Omental fat pad (tissue), 3 donors: ENCODE measurements at regions not wholly inside any gene's neighbourhood (a gene's known extent, or its start where the extent isn't known, plus 50 kb on each side); places are given as distances from the start of the nearest gene placed in this dataset.

ENCODE experiments used
- ATAC-seq: fragments of 150-250 bp; one replicate; pipeline ENCODE4 v1.9.1; 2016; ENCODE audit warnings: mild to moderate bottlenecking, moderate library complexity; ENCODE audit not compliant: low FRiP score
- DNase-seq: peaks from one replicate; pipeline ENCODE4 v3.0.0-alpha.2; 2019; ENCODE audit warnings: low spot score
- TF ChIP-seq, protein P1 (sequence below), 3 donors: fragments of 450-650 bp; IDR thresholded peaks; one replicate each; pipeline ENCODE4 v1.5.1; 2016 to 2017; ENCODE audit warnings: antibody characterized with exemption in 3 of 3, mild to moderate bottlenecking in 3 of 3, moderate library complexity in 2 of 3

DNA sequence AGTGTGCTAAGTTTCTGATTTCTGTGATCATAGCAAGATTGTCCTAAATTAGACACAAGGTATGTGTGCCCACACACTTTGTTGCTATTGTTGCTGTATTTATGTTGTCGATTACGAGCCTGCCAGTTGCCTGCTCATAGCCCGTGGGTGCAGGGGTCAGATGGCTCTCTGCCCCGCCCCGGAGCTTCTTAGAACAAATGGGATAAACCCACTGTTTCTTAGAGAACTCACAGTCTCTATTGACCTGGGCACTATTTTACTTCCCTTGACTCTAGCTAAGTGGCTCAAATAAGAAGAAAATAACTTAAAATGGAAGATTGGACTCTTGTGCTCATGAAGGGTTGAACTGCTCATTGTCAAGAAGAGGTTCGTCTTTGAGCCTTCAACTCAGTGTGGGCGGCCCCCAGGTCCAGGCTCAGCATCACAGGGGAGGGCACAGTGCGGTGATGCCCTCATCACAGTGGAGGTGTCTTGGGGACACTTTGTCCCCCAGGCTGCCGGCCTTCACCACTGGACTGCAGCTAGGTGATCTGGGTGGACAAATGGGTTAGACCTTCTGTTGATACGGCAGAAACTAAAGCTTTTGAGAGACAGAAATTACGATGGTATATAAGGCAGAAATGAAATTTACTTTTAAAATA lies 155.5 kb downstream of the TENT4A start:
- DNase-seq (no peak), ATAC-seq (no peak)
- TF ChIP-seq, protein P1, sequence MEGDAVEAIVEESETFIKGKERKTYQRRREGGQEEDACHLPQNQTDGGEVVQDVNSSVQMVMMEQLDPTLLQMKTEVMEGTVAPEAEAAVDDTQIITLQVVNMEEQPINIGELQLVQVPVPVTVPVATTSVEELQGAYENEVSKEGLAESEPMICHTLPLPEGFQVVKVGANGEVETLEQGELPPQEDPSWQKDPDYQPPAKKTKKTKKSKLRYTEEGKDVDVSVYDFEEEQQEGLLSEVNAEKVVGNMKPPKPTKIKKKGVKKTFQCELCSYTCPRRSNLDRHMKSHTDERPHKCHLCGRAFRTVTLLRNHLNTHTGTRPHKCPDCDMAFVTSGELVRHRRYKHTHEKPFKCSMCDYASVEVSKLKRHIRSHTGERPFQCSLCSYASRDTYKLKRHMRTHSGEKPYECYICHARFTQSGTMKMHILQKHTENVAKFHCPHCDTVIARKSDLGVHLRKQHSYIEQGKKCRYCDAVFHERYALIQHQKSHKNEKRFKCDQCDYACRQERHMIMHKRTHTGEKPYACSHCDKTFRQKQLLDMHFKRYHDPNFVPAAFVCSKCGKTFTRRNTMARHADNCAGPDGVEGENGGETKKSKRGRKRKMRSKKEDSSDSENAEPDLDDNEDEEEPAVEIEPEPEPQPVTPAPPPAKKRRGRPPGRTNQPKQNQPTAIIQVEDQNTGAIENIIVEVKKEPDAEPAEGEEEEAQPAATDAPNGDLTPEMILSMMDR (IDR thresholded peaks at IDR 0.05), result no peak

DNA sequence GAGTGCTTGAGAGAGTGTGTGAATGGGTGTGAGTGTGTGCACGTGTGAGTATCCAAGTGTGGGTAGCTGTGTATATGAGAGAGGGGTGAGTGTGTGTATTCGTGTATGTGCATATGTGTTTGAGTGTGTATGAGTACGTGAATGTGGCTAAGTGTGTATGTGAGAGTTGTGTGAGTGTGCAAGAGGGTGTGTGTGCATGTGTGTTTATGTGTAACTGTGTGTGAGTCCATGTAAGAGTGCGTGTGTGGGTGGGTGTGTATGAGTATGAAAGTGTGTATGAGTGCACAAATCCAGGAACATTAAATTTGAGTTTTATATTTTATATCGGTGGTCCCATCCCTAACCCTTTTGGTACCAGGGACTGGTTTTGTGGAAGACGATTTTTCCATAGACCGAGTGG lies 156.4 kb downstream of the TENT4A start:
- DNase-seq (no peak), ATAC-seq (no peak)
- TF ChIP-seq, protein P1 (IDR thresholded peaks at IDR 0.05), result no peak

DNA sequence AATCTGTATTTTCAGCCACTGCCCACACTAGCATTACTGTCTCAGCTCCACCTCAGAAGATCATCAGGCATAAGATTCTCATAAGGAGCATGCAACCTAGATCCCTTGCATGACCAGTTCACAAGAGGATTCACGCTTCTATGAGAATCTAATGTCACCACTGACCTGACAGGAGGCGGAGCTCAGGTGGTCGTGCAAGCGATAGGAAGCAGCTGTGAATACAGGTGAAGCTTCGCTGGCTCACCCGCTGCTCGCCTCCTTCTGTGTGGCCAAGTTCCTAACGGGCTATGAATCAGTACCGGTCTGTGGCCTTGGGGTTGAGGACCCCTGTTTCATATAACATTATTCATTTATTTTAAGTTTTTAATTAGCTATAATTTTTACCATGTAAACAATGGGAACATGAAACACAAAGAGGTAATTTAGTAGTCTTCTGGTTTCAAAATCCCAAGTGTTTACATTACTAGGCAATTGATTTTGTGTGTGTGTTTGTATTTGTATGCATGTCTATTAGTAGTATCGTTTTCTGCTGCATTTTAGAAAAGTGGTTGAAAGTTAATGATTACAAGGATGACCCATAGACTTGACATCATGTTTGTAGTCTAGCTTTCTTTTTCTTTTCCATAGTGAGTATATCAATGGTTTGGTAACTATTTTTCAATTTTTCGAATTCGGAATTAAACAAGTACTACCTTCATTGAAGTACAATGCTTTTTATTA lies 159.4 kb downstream of the TENT4A start:
- DNase-seq, result no peak
- ATAC-seq, result no peak
- TF ChIP-seq, protein P1 (IDR thresholded peaks at IDR 0.05), result no peak

DNA sequence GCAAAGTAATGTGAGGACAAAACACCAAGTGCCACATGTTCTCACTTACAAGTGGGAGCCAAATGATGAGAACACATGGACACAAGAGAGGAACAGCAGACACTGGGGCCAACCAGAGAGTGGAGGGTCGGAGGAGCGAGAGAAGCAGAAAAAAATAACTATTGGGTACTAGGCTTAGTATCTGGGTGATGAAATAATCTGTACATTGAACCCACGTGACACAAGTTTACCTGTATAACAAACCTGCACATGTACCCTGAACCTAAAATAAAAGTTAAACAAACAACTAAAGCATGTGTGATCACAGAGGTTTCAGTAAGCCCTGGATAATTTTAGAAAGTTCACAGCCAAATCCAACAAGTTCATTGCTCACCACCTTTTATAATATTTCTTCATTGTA lies 160.1 kb downstream of the TENT4A start:
- no peak for ATAC-seq
- TF ChIP-seq, protein P1 (IDR thresholded peaks at IDR 0.05), result no peak

DNA sequence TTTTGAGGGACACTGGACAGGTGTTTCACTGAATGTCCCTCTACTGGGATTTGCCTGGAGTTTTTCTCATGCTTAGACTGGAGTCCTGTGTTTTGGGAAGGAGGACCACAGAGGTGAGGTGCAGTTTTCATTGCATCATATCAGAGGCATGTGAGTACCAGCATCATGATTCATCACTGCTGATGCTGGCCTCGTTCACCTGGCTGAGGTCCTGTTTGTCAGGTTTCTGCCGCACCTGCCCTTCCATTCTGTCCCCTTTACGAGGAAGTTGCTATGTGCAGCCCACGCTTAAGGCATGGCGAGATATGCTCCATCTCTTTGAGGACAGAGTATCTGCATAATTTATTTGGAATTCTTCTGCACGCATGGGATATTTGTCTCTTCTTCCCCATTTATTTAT lies 162.1 kb downstream of the TENT4A start:
- ATAC-seq, result no peak
- no peak for DNase-seq
- TF ChIP-seq, protein P1 (IDR thresholded peaks at IDR 0.05), result no peak

More for the DNA sequence above, 160.1 kb downstream of the TENT4A start:
- no peak for DNase-seq

DNA sequence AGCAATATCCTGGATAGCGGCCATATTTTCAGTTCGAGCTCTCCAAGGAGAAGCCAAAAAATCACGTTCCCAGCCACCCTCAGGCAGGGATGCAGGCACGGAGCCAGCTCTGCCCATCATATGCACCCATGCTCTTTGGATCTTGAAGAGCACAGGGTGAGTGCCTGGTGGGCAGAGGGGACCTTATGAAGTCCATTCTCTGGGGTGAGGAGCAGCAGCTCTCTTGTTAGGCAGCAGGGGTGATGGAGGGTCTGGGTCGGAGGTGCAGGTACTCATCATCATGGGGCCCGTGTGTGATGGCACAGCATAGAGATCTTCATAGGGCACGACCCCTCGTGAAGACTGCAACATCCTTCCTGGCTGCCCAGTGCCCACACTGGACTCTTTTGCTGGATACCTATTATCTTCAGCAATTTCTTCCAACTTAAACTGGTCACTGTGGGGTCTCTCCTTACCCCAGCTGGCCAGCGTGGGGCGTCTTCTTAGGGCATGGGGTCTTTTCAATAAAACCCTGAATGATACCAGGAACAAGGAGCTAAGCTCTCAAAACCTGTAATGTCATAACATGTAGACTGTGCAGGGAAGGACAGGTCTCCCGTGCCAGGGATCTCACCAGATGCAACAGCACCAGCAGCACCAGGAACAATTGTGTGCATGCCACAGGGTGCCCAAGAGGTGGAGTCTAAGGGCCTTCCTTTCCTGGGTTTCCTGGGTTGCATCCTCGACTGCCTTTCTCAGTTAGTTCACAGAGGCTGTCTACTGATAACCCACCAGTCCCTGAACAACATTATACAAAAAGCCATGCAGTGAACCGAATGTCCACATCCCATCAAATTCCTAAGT lies 165.0 kb downstream of the TENT4A start:
- TF ChIP-seq, protein P1 (IDR thresholded peaks at IDR 0.05), result no peak
- DNase-seq, result no peak
- no peak for ATAC-seq
